ENCODE measurements at regions not wholly inside any gene's neighbourhood (a gene's known extent, or its start where the extent isn't known, plus 50 kb on each side); places are given as distances from the start of the nearest gene placed in this dataset.

DNA sequence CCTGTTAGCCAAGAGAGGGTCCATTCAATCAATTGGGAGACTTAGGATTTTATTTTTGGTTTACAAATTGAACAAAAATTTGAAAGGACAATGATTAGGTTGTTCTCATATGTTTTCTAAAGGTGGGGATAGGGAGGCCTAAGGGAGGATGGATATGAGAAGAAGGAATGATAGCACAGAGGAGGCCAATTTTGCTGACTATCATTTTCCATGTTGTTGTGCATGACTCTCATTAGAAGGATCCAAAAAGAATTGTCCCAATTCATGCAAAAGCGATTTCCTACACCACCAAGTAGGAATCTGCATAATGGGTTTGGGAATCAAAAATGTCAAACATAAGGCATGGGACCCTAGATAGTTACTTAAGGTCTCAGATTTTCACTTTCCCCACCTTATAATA lies 524.8 kb downstream of the KIF2B start:
- no peak for TF ChIP-seq CTCF (IDR thresholded peaks at IDR 0.05)
- no peak for TF ChIP-seq POLR2AphosphoS5 (IDR thresholded peaks at IDR 0.05)

All from prostate gland (tissue), 2 donors.